ENCODE measurements at regions not wholly inside any gene's neighbourhood (a gene's known extent, or its start where the extent isn't known, plus 50 kb on each side); places are given as distances from the start of the nearest gene placed in this dataset.

- H4K5ac ChIP-seq (ENCODE audit: insufficient read length, low read depth, low read length), result no peak overlapping the region
- no peak overlapping the region for H3K18ac ChIP-seq (ENCODE audit: insufficient read length, low read depth, low read length)
- H3K79me1 ChIP-seq (ENCODE audit: insufficient read depth, low read depth, low read length, poor library complexity, severe bottlenecking), result no peaks in the 10 kb centered on the region
- H3K14ac ChIP-seq (ENCODE audit: insufficient read depth, low read length), result no peak overlapping the region
- H3T11ph ChIP-seq (ENCODE audit: low read length), result no peak overlapping the region
- no peaks in the 10 kb centered on the region for H3K9me3 ChIP-seq (ENCODE audit: control insufficient read depth, low read depth, low read length)
- H3K4ac ChIP-seq (ENCODE audit: low read depth, low read length), result no peak overlapping the region
- H4K91ac ChIP-seq (ENCODE audit: insufficient read length, low read depth, low read length), result no peak overlapping the region
- H2BK120ac ChIP-seq (ENCODE audit: low read depth, low read length, poor library complexity, severe bottlenecking), result no peak overlapping the region
- H3K4me2 ChIP-seq (ENCODE audit: insufficient read depth, insufficient read length, low read length), result no peak overlapping the region
- H2BK5ac ChIP-seq (ENCODE audit: insufficient read length, low read length), result no peak overlapping the region
- H3K4me1 Mint-ChIP-seq, result peaks cover 38 to 41% of the 10 kb centered on the region in 2 experiments
- no peak overlapping the region for H3K9ac ChIP-seq (ENCODE audit: extremely low read depth, insufficient read length, low read length)
- peaks cover 0 to 4% (median 0%) of the 10 kb centered on the region in 3 experiments; a peak in 2 of 7 replicates for H3K36me3 Mint-ChIP-seq (ENCODE audit: insufficient read depth in 1 of 3, low read depth in 3 of 3)
- H3K79me2 ChIP-seq (ENCODE audit: insufficient read depth, low read length), result no peaks in the 10 kb centered on the region
- TF ChIP-seq CTCF (conservative IDR thresholded peaks at IDR 0.05), result no peak
- H3K9me3 Mint-ChIP-seq, result no peaks in the 10 kb centered on the region
- H4K8ac ChIP-seq (replicated peaks; ENCODE audit: insufficient read length, low read depth, low read length), result no peak overlapping the region
- H3K27ac Mint-ChIP-seq, result no peak overlapping the region
- no peak overlapping the region for H3K27ac ChIP-seq (ENCODE audit: insufficient read length, low read depth, low read length)
- peaks cover 4% of the 10 kb centered on the region; the same call in 1 of the 2 replicates for H3K4me1 ChIP-seq (ENCODE audit: insufficient read depth, low read length)
- H3K27me3 Mint-ChIP-seq (ENCODE audit: low read depth), result no peaks in the 10 kb centered on the region
- H3K27me3 ChIP-seq (ENCODE audit: insufficient read depth, low read length), result no peaks in the 10 kb centered on the region
- H3K4me3 Mint-ChIP-seq, result no peak overlapping the region
- no peak overlapping the region for H2AK5ac ChIP-seq (ENCODE audit: insufficient read length, low read length)
- H2BK20ac ChIP-seq (ENCODE audit: low read depth, low read length, poor library complexity, severe bottlenecking), result no peak overlapping the region
- H2BK15ac ChIP-seq (ENCODE audit: low read depth, low read length), result no peak overlapping the region
- H3K23ac ChIP-seq (ENCODE audit: insufficient read length, low read depth, low read length), result no peak overlapping the region
- H3K23me2 ChIP-seq (ENCODE audit: insufficient read length, low read depth, low read length, poor library complexity, severe bottlenecking), result peaks cover 3% of the 10 kb centered on the region
- H3K56ac ChIP-seq (ENCODE audit: insufficient read length, low read depth, low read length), result no peak overlapping the region
- DNase-seq, result no peak
- no peaks in the 10 kb centered on the region for H4K20me1 ChIP-seq (ENCODE audit: control insufficient read depth, insufficient read depth, insufficient read length)
- no peak overlapping the region for H2BK12ac ChIP-seq (ENCODE audit: insufficient read length, low read depth, low read length)
- H2AFZ ChIP-seq (ENCODE audit: low read length), result no peak overlapping the region
These were observed 368.9 kb downstream of the CSNK1G3 start for GRCh38 chr5:123880875-123881274.
